ENCODE measurements at regions not wholly inside any gene's neighbourhood (a gene's known extent, or its start where the extent isn't known, plus 50 kb on each side); places are given as distances from the start of the nearest gene placed in this dataset.

DNA sequence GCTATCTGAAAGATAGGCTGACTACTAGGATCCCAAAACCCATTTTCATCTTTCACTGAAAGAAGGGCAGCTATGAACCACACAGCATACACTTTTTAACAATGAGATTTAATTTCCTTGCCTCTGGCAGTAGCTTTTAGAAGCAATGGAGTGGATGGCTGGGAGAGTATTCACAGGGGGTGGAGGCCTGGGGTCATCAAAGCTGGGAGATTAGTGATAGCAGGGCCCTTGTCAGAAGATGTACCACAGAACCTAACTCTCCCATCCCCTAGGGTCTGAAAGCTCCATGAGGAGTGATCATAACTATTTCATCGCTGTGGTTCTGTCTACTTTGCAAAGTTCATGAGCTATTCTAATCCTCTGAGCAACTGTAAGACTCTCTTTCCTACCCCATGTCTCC, 332.2 kb downstream of the PRELID2 start:
- no peak for DNase-seq (ENCODE audit: low spot score)

DNA sequence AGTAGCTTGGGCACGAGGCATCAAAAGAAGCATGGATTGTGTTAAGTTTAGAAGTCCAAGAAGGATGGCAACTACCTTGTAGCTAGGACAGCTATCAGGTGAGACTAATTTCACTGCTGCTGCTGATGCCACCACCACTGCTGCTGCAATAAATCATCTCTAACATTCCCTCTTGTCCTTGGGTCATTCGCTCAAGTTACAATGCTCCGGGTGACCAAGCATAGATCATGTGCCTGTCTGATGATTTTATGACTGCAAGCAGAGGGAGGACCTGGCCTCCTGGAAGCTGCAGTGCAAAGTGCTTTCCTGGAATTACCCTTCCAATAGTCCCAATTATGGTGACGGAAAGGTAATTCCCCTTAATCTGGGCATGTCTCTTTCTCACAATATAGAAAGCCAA, 334.4 kb downstream of the PRELID2 start:
- no peak for DNase-seq (ENCODE audit: low spot score)

- DNase-seq (ENCODE audit: low spot score) = no peak
These were observed 335.7 kb downstream of the PRELID2 start for GRCh38 chr5:145499483-145499882.

- DNase-seq (ENCODE audit: low spot score) = no peak
These were observed 338.1 kb downstream of the PRELID2 start for GRCh38 chr5:145497052-145497451.

- no peak for DNase-seq (ENCODE audit: low spot score)
These were observed 339.4 kb downstream of the PRELID2 start for GRCh38 chr5:145495741-145496140.

DNA sequence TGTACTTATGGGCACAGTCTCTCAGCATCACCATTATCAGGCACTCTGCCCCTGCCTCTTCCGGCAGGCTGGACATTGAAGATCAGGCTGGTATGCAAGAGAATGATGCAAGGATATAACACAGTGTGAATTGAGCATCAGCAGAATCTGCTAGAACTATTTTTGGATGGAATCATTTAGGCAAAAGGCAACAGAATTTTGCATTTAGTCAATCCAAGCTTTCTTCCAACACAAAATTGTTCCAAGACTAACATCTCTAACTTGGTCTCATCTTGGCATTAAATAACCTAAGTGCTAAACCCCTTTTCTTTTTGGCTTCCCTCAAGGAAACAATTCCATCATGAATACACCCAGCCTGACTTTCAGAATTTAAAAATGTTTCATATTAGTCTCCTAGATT, 339.9 kb downstream of the PRELID2 start:
- no peak for DNase-seq (ENCODE audit: low spot score)

DNA sequence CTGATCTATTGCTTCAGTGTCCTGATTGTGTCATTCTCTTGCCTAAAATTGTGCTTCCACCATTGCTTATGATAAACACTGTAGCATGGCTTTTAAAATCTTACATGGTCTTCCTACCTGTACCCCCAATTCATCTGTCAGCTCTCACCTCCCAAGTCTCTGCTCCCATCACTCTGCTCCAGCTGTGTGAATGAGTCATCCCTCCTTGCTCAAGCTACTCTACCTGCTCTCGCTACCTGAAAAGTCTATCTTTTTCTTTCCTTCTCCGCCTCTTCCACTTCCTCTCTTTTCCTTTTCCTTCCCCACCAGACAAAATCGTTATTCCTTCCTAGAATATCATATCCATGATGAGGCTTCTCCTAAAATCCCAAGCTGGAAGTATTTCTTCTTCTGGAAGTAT, 341.7 kb downstream of the PRELID2 start:
- no peak for DNase-seq (ENCODE audit: low spot score)

DNA sequence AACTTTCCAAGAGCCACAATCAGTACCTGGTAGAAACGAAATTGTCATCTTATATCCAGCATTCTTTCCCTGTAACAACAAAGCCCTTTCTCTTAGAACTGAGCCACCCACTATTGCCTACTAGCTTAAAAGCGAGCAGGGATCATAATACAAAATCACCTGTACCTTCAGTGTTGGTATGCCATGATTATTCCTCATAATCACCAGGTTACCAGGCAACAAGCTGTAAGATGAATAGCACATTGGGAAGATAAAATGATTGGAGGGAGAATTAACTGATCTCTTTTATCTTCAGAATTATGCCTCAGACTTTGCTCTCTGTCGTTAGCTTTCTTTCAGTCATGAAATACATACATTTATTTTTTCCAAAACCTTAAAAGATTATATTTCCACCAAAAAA, 345.6 kb downstream of the PRELID2 start:
- DNase-seq (ENCODE audit: low spot score) = no peak

- DNase-seq (ENCODE audit: low spot score) = no peak
These were observed 351.0 kb downstream of the PRELID2 start for GRCh38 chr5:145484158-145484557.

- no peak for DNase-seq (ENCODE audit: low spot score)
These were observed 351.9 kb downstream of the PRELID2 start for GRCh38 chr5:145483212-145483611.

- no peak for DNase-seq (ENCODE audit: low spot score)
These were observed 355.3 kb downstream of the PRELID2 start for GRCh38 chr5:145479857-145480256.

DNA sequence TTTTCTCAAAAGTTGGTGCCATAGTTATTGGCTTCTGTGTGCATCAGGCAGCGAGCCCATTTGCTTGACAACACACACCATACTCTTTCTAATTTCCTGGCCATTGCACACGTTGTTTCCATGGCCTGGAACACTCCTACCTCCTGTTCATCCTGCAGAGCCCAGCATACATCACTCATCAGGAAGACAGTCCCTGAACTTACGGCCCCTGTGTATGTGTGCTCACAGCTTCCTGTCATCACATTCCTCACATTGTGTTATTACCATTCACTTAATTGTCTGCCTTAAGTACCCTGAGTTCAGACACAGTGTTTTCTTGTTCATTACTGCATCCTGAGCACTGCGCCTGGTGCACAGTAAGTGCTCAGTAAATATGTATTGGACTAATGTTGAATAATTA, 355.9 kb downstream of the PRELID2 start:
- no peak for DNase-seq (ENCODE audit: low spot score)

DNA sequence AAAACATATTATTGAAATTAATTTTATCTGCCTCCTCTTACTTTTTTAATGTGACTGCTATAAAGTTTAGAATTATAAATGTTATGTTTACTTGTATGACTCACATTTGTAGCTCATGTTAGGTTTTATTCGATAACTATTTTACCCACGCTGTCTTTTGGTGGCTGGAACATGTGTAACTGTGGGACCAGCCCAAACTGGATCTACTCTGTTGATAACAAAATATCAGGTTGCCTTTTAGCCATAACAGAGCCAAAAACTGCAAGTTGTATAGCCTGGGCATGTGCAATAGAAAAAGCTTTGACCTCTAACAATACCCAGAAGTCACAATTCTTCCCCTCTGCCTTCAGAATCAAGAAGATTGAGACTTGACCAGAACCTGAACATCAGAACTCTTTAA, 356.5 kb downstream of the PRELID2 start:
- DNase-seq (ENCODE audit: low spot score) = no peak

DNA sequence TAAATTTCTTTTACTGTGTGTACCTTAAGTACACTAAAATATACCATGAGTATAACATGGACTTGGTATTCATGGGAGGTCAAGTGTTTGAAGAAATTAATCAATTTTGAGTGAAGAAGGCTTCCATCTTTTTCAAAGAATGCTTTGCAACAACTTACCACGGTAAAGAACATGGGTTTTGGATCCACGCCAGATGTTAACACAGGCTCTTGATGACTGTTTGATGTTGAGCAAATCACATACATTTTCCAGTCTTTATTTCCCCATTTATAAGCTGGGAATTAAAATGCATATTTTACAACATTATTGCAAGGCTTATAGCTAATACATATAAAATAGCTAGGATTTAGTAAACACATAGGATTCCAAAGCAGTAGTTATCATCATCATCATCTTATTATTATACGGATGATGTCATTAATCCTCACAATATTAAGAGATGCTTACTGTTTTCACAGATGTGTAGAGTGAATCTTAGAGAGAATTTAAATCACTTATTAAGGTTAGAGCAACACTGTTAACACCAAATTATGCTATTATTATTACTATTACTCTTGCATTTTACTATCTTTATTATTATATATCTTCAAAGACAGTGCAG, 362.0 kb downstream of the PRELID2 start:
- no peak for DNase-seq (ENCODE audit: low spot score)

GRCh38 chr5:145471831-145472612, 363.1 kb downstream of the PRELID2 start:
- DNase-seq (ENCODE audit: low spot score) = no peak

GRCh38 chr5:145471026-145471425, 364.1 kb downstream of the PRELID2 start:
- no peak for DNase-seq (ENCODE audit: low spot score)

GRCh38 chr5:145470396-145470979, 364.7 kb downstream of the PRELID2 start:
- DNase-seq (ENCODE audit: low spot score) = no peak

GRCh38 chr5:145467446-145467845, 367.7 kb downstream of the PRELID2 start:
- DNase-seq (ENCODE audit: low spot score) = no peak

- DNase-seq (ENCODE audit: low spot score) = no peak
These were observed 368.6 kb downstream of the PRELID2 start for GRCh38 chr5:145466533-145466932.

DNA sequence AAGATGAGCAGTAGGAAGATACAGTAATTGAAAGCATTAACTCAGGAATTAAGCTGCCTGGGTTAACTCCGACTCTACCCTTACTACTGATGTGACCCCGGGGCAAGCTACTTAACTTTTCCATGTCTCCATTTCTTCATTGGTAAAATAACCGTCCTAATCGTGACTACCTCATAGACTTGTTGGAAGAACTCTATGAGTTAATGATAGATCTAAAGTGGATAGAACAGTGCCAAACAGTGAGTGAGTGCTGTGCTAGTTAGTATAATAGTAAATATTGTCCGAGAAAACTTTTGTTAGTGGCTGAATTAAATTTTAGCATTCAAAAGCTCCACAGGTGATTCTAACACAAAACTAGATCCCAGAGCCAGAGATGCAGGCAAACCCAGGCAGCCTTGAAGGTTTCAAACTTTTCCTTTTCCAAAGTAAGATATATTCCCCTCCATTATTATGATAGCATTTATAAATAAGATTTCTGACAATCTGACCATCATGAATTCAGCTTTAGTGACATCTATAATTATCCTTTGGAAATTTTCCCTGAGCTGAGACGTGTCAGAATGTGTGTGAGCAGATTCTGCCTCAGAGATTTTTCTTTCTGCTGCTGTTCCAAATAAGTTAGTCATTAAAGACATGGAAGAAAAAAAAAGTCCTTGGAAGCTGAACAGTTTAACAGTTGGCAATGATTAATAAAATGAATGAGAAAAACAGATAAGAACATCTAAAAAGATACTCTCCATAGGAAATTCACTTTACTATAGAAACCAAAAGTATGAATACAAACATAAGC, 369.5 kb downstream of the PRELID2 start:
- no peak for DNase-seq (ENCODE audit: low spot score)

DNA sequence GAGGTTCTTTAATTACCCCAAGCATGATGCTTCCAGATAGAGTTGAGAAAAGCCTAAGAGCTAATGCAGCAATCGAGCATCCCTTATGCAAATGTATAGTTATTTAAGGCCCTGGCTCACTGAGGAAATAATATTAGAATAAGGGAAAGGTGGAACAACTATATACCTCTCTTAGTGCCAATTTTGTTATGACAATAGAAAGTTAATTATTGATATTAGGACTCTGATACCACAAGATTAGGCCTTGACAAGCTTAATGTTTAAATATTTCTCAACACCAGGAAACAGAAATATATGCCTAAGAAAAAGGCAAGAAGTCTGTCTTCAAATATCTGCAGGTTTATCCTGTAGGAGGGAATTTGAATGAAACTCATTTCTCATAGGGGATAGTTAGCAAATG, 371.0 kb downstream of the PRELID2 start:
- no peak for DNase-seq (ENCODE audit: low spot score)

DNA sequence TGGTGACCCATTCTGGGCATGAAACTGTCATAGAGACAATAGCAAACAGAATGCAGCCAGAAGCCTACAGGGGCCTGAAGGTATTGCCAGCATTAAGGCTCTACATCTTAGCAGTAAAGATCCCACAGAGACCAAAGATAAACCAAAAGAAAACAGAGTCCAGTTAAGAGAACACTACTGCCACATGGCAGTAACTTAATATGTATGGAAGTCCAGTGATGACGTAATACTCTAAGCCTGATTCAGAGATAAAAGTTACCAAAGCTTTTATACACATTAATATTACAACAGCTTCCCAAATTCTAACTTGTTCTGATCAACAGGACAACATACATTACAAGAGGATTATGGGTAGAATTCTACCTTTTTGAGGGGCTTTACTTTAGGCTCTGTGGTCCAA, 371.5 kb downstream of the PRELID2 start:
- no peak for DNase-seq (ENCODE audit: low spot score)

GRCh38 chr5:145462525-145462924, 372.6 kb downstream of the PRELID2 start:
- DNase-seq (ENCODE audit: low spot score) = no peak
